BLaER1 treated with 17β-estradiol and CSF1 and Interleukin-3, amounts not matched to agents 10 nM and 100 nM (cell line): ENCODE measurements at regions not wholly inside any gene's neighbourhood (a gene's known extent, or its start where the extent isn't known, plus 50 kb on each side); places are given as distances from the start of the nearest gene placed in this dataset.

Source experiments
- H3K27ac ChIP-seq, 11 experiments: shearing (Covaris generic); formaldehyde crosslinking; 2 replicates each; pipeline ENCODE4 v1.8.1; 2022
- H3K27me3 ChIP-seq, 11 experiments: shearing (Covaris generic); formaldehyde crosslinking; 2 replicates each; pipeline ENCODE4 v1.8.1; 2022
- H3K36me3 ChIP-seq, 11 experiments: shearing (Covaris generic); formaldehyde crosslinking; 2 replicates each; pipeline ENCODE4 v1.8.1; 2022
- H3K4me1 ChIP-seq, 10 experiments: shearing (Covaris generic); formaldehyde crosslinking; 2 replicates each; pipeline ENCODE4 v1.8.1; 2022
- H3K4me2 ChIP-seq, 11 experiments: shearing (Covaris generic); formaldehyde crosslinking; 2 replicates each; pipeline ENCODE4 v1.8.1; 2022
- H3K4me3 ChIP-seq, 10 experiments: shearing (Covaris generic); formaldehyde crosslinking; 2 replicates each; pipeline ENCODE4 v1.8.1; 2022
- H3K9ac ChIP-seq, 11 experiments: shearing (Covaris generic); formaldehyde crosslinking; 2 replicates each; pipeline ENCODE4 v1.8.1; 2022
- H3K9me3 ChIP-seq, 11 experiments: shearing (Covaris generic); formaldehyde crosslinking; replicated peaks in 1 of 11; 2 replicates each; pipeline ENCODE4 v1.8.1; 2022
- H4K20me1 ChIP-seq, 11 experiments: shearing (Covaris generic); formaldehyde crosslinking; 2 replicates each; pipeline ENCODE4 v1.8.1; 2022
- Cebpa-rat ChIP-seq, 11 experiments: shearing (Covaris generic); IDR thresholded peaks; 2 replicates each; pipeline ENCODE4 v1.8.1; 2022

GRCh38 chr2:125037135-125037653, 1012.1 kb downstream of the CNTNAP5 start:
- Histone ChIP-seq H3K4me3 (no peak overlapping the region), H4K20me1 (no peaks in the 10 kb centered on the region), H3K4me1 (no peaks in the 10 kb centered on the region), H3K4me2 (no peak overlapping the region), H3K9ac (no peak overlapping the region), H3K36me3 (no peaks in the 10 kb centered on the region), H3K27ac (no peak overlapping the region), H3K9me3 (peaks cover 7 to 15% (median 10%) of the 10 kb centered on the region in 11 experiments; a peak in 14 of 22 replicates), H3K27me3 (no peaks in the 10 kb centered on the region)
- no peak for TF ChIP-seq Cebpa-rat (IDR thresholded peaks at IDR 0.05)

DNA sequence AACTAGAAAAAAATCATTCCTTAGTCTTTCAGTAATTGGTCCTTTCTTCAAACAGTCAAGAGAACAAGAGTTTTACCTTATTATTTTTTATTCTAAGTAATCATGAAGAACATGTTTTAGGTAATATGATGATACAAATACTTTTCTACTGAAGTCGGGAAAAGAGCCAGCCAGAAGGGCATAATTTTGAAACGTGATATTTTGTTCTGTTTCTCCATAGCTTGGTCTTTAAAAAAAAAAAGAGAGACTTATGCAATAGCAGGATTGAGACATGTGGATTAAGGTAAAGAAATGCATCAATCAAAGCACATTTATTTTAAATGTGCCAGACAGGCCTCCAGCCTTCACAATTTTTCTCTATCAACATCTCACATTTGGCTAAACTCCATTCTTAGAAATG, 1016.8 kb downstream of the CNTNAP5 start:
- no peak overlapping the region for H3K4me2 ChIP-seq
- H3K9ac ChIP-seq = no peak overlapping the region
- H3K27me3 ChIP-seq = no peaks in the 10 kb centered on the region
- TF ChIP-seq Cebpa-rat (IDR thresholded peaks at IDR 0.05) = no peak
- no peaks in the 10 kb centered on the region for H4K20me1 ChIP-seq
- no peaks in the 10 kb centered on the region for H3K4me1 ChIP-seq
- H3K27ac ChIP-seq = no peak overlapping the region
- no peak overlapping the region for H3K4me3 ChIP-seq
- peaks cover 7 to 15% (median 10%) of the 10 kb centered on the region in 11 experiments; a peak in 14 of 22 replicates for H3K9me3 ChIP-seq
- H3K36me3 ChIP-seq = no peaks in the 10 kb centered on the region

DNA sequence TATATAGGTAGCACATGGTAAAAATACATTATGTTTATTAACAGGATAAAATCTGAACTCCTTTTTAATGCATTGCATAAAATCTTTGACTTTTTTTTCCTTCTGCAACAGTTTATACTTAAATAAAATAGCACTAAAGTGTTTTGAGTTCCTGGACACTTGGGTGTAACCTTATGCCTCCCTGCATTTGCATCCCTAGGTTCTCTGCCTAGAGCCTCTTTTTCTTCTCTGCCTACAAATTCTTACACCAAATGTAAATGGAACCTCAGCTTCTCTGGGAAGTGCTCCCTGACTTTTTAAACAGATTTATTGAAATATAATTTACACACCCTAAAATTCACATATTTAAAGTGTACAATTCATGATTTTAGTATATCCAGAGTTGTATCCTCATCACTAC, 1017.6 kb downstream of the CNTNAP5 start:
- Histone ChIP-seq H3K9me3 (peaks cover under 1 to 8% (median 2%) of the 10 kb centered on the region in 11 experiments; a peak in 10 of 22 replicates), H3K4me3 (no peak overlapping the region), H3K9ac (no peak overlapping the region), H3K27ac (no peak overlapping the region), H3K27me3 (no peaks in the 10 kb centered on the region), H3K36me3 (no peaks in the 10 kb centered on the region), H4K20me1 (no peaks in the 10 kb centered on the region), H3K4me1 (no peaks in the 10 kb centered on the region), H3K4me2 (no peak overlapping the region)
- no peak for TF ChIP-seq Cebpa-rat (IDR thresholded peaks at IDR 0.05)

DNA sequence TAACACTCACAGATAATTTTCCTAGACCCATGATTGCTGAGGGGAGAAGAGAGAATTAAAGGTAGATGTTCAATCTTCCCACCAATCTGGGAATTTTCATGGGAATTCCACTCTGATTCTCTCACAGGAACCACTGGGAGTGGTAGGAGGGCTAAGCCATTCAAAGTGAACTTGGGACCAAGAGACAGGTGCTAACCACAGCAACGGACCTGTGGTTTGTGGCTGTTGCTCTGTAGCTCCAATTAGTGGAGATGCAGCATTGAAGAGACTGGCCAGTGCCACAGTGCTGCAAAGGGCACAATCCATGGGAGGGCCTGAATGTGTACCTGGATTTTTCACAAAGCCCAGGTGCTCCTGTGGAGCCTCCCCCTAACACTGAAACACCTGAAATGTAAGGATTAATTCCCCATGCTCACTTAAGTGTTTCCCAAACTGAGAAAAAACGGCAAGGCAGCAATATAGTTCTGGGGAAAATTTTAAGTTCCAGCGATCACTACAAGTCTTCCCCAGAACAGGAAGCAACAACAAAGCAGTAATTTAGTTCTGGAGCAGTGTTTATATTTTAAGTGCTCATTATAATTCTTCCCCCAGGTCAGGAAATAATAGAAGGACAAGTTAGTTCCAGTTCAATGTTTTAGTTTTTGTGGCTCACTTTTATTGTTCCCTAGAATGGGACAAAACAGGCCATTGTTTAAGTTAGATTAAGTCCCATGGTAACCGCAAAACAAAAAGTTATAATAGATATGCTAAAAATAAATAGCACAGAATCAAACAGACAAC, 1045.8 kb downstream of the CNTNAP5 start:
- Histone ChIP-seq H3K9ac (no peak overlapping the region), H3K27me3 (no peaks in the 10 kb centered on the region), H3K4me1 (no peaks in the 10 kb centered on the region), H3K36me3 (no peaks in the 10 kb centered on the region), H3K27ac (no peak overlapping the region), H4K20me1 (no peaks in the 10 kb centered on the region), H3K9me3 (peaks cover 0 to 8% (median 0%) of the 10 kb centered on the region in 11 experiments; a peak in 6 of 22 replicates), H3K4me2 (no peak overlapping the region), H3K4me3 (no peak overlapping the region)
- no peak for TF ChIP-seq Cebpa-rat (IDR thresholded peaks at IDR 0.05)

GRCh38 chr2:125073440-125073839, 1048.4 kb downstream of the CNTNAP5 start:
- H4K20me1 ChIP-seq = no peaks in the 10 kb centered on the region
- H3K27me3 ChIP-seq = no peaks in the 10 kb centered on the region
- TF ChIP-seq Cebpa-rat (IDR thresholded peaks at IDR 0.05) = no peak
- H3K9me3 ChIP-seq = peaks cover 0 to 8% (median 0%) of the 10 kb centered on the region in 11 experiments; a peak in 6 of 22 replicates
- no peaks in the 10 kb centered on the region for H3K36me3 ChIP-seq
- no peaks in the 10 kb centered on the region for H3K4me1 ChIP-seq
- H3K27ac ChIP-seq = no peak overlapping the region
- H3K4me2 ChIP-seq = no peak overlapping the region
- no peak overlapping the region for H3K4me3 ChIP-seq
- H3K9ac ChIP-seq = no peak overlapping the region

- no peaks in the 10 kb centered on the region for H3K36me3 ChIP-seq
- no peak for TF ChIP-seq Cebpa-rat (IDR thresholded peaks at IDR 0.05)
- no peaks in the 10 kb centered on the region for H3K4me1 ChIP-seq
- no peak overlapping the region for H3K4me3 ChIP-seq
- no peak overlapping the region for H3K9ac ChIP-seq
- H3K27me3 ChIP-seq = no peaks in the 10 kb centered on the region
- H3K9me3 ChIP-seq = no peaks in the 10 kb centered on the region
- no peak overlapping the region for H3K27ac ChIP-seq
- no peak overlapping the region for H3K4me2 ChIP-seq
- no peaks in the 10 kb centered on the region for H4K20me1 ChIP-seq
Measured at GRCh38 chr2:125085904-125086303, 1060.8 kb downstream of the CNTNAP5 start.

DNA sequence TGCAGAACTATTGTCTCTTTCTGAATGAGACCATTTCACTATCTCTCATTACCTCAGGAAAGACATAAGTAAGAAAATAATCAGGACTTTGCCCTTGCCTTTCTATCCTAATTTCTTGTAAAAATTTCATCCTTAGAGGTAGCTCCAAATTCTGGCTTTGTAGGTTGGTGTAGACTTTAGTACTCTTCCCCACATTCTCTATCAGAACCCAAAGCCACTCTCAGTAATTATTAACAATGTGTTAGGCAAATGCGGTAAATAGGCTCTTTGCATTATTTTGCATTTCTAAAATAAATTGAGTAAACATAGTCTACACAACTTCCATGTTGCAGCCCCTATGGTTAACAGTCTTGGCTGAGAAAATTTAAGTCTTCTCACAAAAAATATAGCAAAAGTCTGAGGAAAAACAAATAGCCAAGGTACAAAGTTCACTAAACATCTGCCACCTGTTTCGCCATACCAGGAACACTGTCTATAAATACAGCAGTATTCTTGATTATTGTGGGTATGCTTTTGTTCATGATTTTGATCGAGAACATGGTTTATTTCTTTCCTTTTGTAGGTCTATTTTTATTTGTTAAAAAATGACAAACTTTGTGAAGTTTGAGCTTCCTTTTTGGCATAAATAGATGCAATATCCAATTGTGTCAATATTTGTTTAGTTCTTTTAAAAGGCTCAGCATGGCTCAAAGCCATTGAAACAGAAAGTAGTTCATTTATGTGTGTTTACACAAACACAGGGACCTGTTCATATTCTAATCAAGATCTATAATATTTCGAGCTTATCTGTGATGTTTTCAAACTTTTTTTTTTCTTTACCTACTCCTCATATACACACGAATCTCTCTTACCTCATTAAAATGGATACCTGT, 1061.5 kb downstream of the CNTNAP5 start:
- Histone ChIP-seq H3K4me3 (no peak overlapping the region), H3K27ac (no peak overlapping the region), H3K9me3 (no peaks in the 10 kb centered on the region), H3K27me3 (no peaks in the 10 kb centered on the region), H3K9ac (no peak overlapping the region), H3K36me3 (no peaks in the 10 kb centered on the region), H3K4me2 (no peak overlapping the region), H3K4me1 (no peaks in the 10 kb centered on the region), H4K20me1 (no peaks in the 10 kb centered on the region)
- no peak for TF ChIP-seq Cebpa-rat (IDR thresholded peaks at IDR 0.05)

GRCh38 chr2:125092276-125093009, 1067.4 kb downstream of the CNTNAP5 start:
- no peaks in the 10 kb centered on the region for H3K36me3 ChIP-seq
- H3K9me3 ChIP-seq = no peaks in the 10 kb centered on the region
- no peaks in the 10 kb centered on the region for H3K27me3 ChIP-seq
- H3K9ac ChIP-seq = no peak overlapping the region
- no peak overlapping the region for H3K27ac ChIP-seq
- H3K4me2 ChIP-seq = no peak overlapping the region
- no peaks in the 10 kb centered on the region for H3K4me1 ChIP-seq
- no peaks in the 10 kb centered on the region for H4K20me1 ChIP-seq
- TF ChIP-seq Cebpa-rat (IDR thresholded peaks at IDR 0.05) = no peak
- H3K4me3 ChIP-seq = no peak overlapping the region

- no peak overlapping the region for H3K4me3 ChIP-seq
- H4K20me1 ChIP-seq = no peaks in the 10 kb centered on the region
- H3K9ac ChIP-seq = no peak overlapping the region
- no peaks in the 10 kb centered on the region for H3K9me3 ChIP-seq
- no peak overlapping the region for H3K4me2 ChIP-seq
- H3K36me3 ChIP-seq = no peaks in the 10 kb centered on the region
- no peaks in the 10 kb centered on the region for H3K27me3 ChIP-seq
- no peaks in the 10 kb centered on the region for H3K4me1 ChIP-seq
- no peak for TF ChIP-seq Cebpa-rat (IDR thresholded peaks at IDR 0.05)
- no peak overlapping the region for H3K27ac ChIP-seq
Measured at GRCh38 chr2:125095826-125096225, 1070.7 kb downstream of the CNTNAP5 start.
